ENCODE measurements at regions not wholly inside any gene's neighbourhood (a gene's known extent, or its start where the extent isn't known, plus 50 kb on each side); places are given as distances from the start of the nearest gene placed in this dataset.

GRCh38 chr20:7723284-7723683, 217.0 kb downstream of the HAO1 start:
- DNase-seq (ENCODE audit: low spot score), result no peak
- Histone ChIP-seq H2BK120ac (ENCODE audit: low read depth, low read length) (no peak overlapping the region), H3K27me3 (ENCODE audit: control insufficient read depth in 3 of 3, insufficient read depth in 3 of 3, low read depth in 1 of 3, low read length in 3 of 3) (no peaks in the 10 kb centered on the region), H3K9me3 (replicated peaks in 1 of 2; ENCODE audit: control insufficient read depth in 2 of 2, insufficient read depth in 1 of 2, low read depth in 1 of 2, low read length in 2 of 2) (no peaks in the 10 kb centered on the region), H3K9ac (ENCODE audit: low read depth, low read length, poor library complexity) (no peak overlapping the region), H3K23ac (ENCODE audit: low read depth, low read length, poor library complexity) (no peak overlapping the region), H4K8ac (ENCODE audit: low read depth, low read length) (no peak overlapping the region), H2BK5ac (ENCODE audit: low read length) (no peak overlapping the region), H4K91ac (ENCODE audit: low read depth, low read length, poor library complexity) (no peak overlapping the region), H3K4me1 (ENCODE audit: control insufficient read depth in 2 of 2, insufficient read depth in 1 of 2, low read depth in 1 of 2, low read length in 2 of 2) (no peaks in the 10 kb centered on the region), H3K4ac (ENCODE audit: low read length) (no peak overlapping the region), H3K79me1 (ENCODE audit: low read depth, low read length) (no peaks in the 10 kb centered on the region), H2BK15ac (ENCODE audit: low read length) (no peak overlapping the region), H3K36me3 (replicated peaks in 1 of 2; ENCODE audit: control insufficient read depth in 2 of 2, insufficient read depth in 2 of 2, low read length in 2 of 2) (no peaks in the 10 kb centered on the region), H3K4me3 (ENCODE audit: low read length in 2 of 2) (no peak overlapping the region), H3K4me2 (ENCODE audit: insufficient read depth, low read length, poor library complexity, severe bottlenecking) (no peak overlapping the region), H2AFZ (ENCODE audit: low read length) (no peak overlapping the region), H3K18ac (ENCODE audit: low read length) (no peak overlapping the region), H3K14ac (ENCODE audit: low read length) (no peak overlapping the region), H2AK5ac (ENCODE audit: low read depth, low read length) (no peak overlapping the region), H3K27ac (replicated peaks; ENCODE audit: low read length) (no peak overlapping the region), H2BK12ac (ENCODE audit: low read length) (no peak overlapping the region)
- WGBS, 2 donors (ENCODE audit: extremely low coverage in 2 of 2, insufficient read length in 2 of 2, insufficient replicate concordance in 1 of 2), result no CpG with 5 or more reads among the region's 1 CpG

- H3K79me1 ChIP-seq (ENCODE audit: low read depth, low read length), result no peaks in the 10 kb centered on the region
These were observed 211.9 kb downstream of the HAO1 start for GRCh38 chr20:7728338-7728737.

GRCh38 chr20:7734216-7734615, 206.0 kb downstream of the HAO1 start:
- no peaks in the 10 kb centered on the region for H3K4me1 ChIP-seq (ENCODE audit: control insufficient read depth in 2 of 2, insufficient read depth in 1 of 2, low read depth in 1 of 2, low read length in 2 of 2)
- H3K27me3 ChIP-seq (ENCODE audit: control insufficient read depth in 3 of 3, insufficient read depth in 3 of 3, low read depth in 1 of 3, low read length in 3 of 3), result no peaks in the 10 kb centered on the region
- H2BK15ac ChIP-seq (ENCODE audit: low read length), result no peak overlapping the region
- no peak overlapping the region for H3K9ac ChIP-seq (ENCODE audit: low read depth, low read length, poor library complexity)
- peaks cover 0 to 2% of the 10 kb centered on the region in 2 donors for H3K9me3 ChIP-seq (replicated peaks in 1 of 2; ENCODE audit: control insufficient read depth in 2 of 2, insufficient read depth in 1 of 2, low read depth in 1 of 2, low read length in 2 of 2)
- no peaks in the 10 kb centered on the region for H3K36me3 ChIP-seq (replicated peaks in 1 of 2; ENCODE audit: control insufficient read depth in 2 of 2, insufficient read depth in 2 of 2, low read length in 2 of 2)
- H3K27ac ChIP-seq (replicated peaks; ENCODE audit: low read length), result no peak overlapping the region
- H3K14ac ChIP-seq (ENCODE audit: low read length), result no peak overlapping the region
- no peak overlapping the region for H3K4me2 ChIP-seq (ENCODE audit: insufficient read depth, low read length, poor library complexity, severe bottlenecking)
- H2AK5ac ChIP-seq (ENCODE audit: low read depth, low read length), result no peak overlapping the region
- no peaks in the 10 kb centered on the region for H3K79me1 ChIP-seq (ENCODE audit: low read depth, low read length)
- no peak overlapping the region for H3K4ac ChIP-seq (ENCODE audit: low read length)
- DNase-seq (ENCODE audit: low spot score), result no peak
- H3K4me3 ChIP-seq (ENCODE audit: low read length in 2 of 2), result no peak overlapping the region
- no peak overlapping the region for H4K91ac ChIP-seq (ENCODE audit: low read depth, low read length, poor library complexity)
- H2BK120ac ChIP-seq (ENCODE audit: low read depth, low read length), result no peak overlapping the region
- H2AFZ ChIP-seq (ENCODE audit: low read length), result no peak overlapping the region
- H2BK5ac ChIP-seq (ENCODE audit: low read length), result no peak overlapping the region
- no peak overlapping the region for H4K8ac ChIP-seq (ENCODE audit: low read depth, low read length)
- no peak overlapping the region for H2BK12ac ChIP-seq (ENCODE audit: low read length)
- no peak overlapping the region for H3K23ac ChIP-seq (ENCODE audit: low read depth, low read length, poor library complexity)
- WGBS, 2 donors (ENCODE audit: extremely low coverage in 2 of 2, insufficient read length in 2 of 2, insufficient replicate concordance in 1 of 2), result no CpG with 5 or more reads among the region's 1 CpG
- H3K18ac ChIP-seq (ENCODE audit: low read length), result no peak overlapping the region

More at GRCh38 chr20:7728338-7728737, 211.9 kb downstream of the HAO1 start:
- Histone ChIP-seq H3K14ac (ENCODE audit: low read length) (no peak overlapping the region), H4K91ac (ENCODE audit: low read depth, low read length, poor library complexity) (no peak overlapping the region), H2BK120ac (ENCODE audit: low read depth, low read length) (no peak overlapping the region), H2AK5ac (ENCODE audit: low read depth, low read length) (no peak overlapping the region), H2BK15ac (ENCODE audit: low read length) (no peak overlapping the region), H3K4me2 (ENCODE audit: insufficient read depth, low read length, poor library complexity, severe bottlenecking) (no peak overlapping the region), H3K36me3 (replicated peaks in 1 of 2; ENCODE audit: control insufficient read depth in 2 of 2, insufficient read depth in 2 of 2, low read length in 2 of 2) (no peaks in the 10 kb centered on the region), H3K18ac (ENCODE audit: low read length) (no peak overlapping the region), H2AFZ (ENCODE audit: low read length) (no peak overlapping the region), H2BK12ac (ENCODE audit: low read length) (no peak overlapping the region), H3K4me1 (ENCODE audit: control insufficient read depth in 2 of 2, insufficient read depth in 1 of 2, low read depth in 1 of 2, low read length in 2 of 2) (no peaks in the 10 kb centered on the region), H3K23ac (ENCODE audit: low read depth, low read length, poor library complexity) (no peak overlapping the region), H3K4ac (ENCODE audit: low read length) (no peak overlapping the region), H3K4me3 (ENCODE audit: low read length in 2 of 2) (no peak overlapping the region), H3K9me3 (replicated peaks in 1 of 2; ENCODE audit: control insufficient read depth in 2 of 2, insufficient read depth in 1 of 2, low read depth in 1 of 2, low read length in 2 of 2) (peaks cover 0 to 2% of the 10 kb centered on the region in 2 donors), H4K8ac (ENCODE audit: low read depth, low read length) (no peak overlapping the region), H3K27ac (replicated peaks; ENCODE audit: low read length) (no peak overlapping the region), H2BK5ac (ENCODE audit: low read length) (no peak overlapping the region), H3K27me3 (ENCODE audit: control insufficient read depth in 3 of 3, insufficient read depth in 3 of 3, low read depth in 1 of 3, low read length in 3 of 3) (no peaks in the 10 kb centered on the region), H3K9ac (ENCODE audit: low read depth, low read length, poor library complexity) (no peak overlapping the region)
- DNase-seq (ENCODE audit: low spot score), result no peak

DNA sequence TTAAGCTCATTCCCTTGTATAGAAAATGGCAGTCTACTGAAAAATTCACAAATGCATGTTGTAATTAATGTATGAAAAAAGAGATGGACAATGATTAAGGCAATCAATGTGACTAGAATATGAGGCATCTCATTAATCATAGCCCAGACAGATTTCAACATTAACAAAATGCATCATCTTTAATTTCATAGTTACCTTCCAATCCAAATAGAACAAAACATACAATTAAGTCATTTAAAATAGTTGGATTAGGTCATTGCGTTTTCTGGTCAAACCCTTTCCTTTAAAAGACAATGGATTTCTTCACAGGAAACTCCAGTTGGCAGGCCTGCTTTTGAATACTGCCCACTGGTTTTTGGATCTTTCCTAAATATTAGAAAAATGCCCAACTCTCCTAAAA, 203.9 kb downstream of the HAO1 start:
- Histone ChIP-seq H4K91ac (ENCODE audit: low read depth, low read length, poor library complexity) (no peak overlapping the region), H3K18ac (ENCODE audit: low read length) (no peak overlapping the region), H3K9me3 (replicated peaks in 1 of 2; ENCODE audit: control insufficient read depth in 2 of 2, insufficient read depth in 1 of 2, low read depth in 1 of 2, low read length in 2 of 2) (peaks cover 0 to 2% of the 10 kb centered on the region in 2 donors), H3K23ac (ENCODE audit: low read depth, low read length, poor library complexity) (no peak overlapping the region), H3K36me3 (replicated peaks in 1 of 2; ENCODE audit: control insufficient read depth in 2 of 2, insufficient read depth in 2 of 2, low read length in 2 of 2) (no peaks in the 10 kb centered on the region), H4K8ac (ENCODE audit: low read depth, low read length) (no peak overlapping the region), H3K27ac (replicated peaks; ENCODE audit: low read length) (no peak overlapping the region), H2BK12ac (ENCODE audit: low read length) (no peak overlapping the region), H3K14ac (ENCODE audit: low read length) (no peak overlapping the region), H3K4me3 (ENCODE audit: low read length in 2 of 2) (no peak overlapping the region), H2AK5ac (ENCODE audit: low read depth, low read length) (no peak overlapping the region), H3K4me1 (ENCODE audit: control insufficient read depth in 2 of 2, insufficient read depth in 1 of 2, low read depth in 1 of 2, low read length in 2 of 2) (no peaks in the 10 kb centered on the region), H3K27me3 (ENCODE audit: control insufficient read depth in 3 of 3, insufficient read depth in 3 of 3, low read depth in 1 of 3, low read length in 3 of 3) (no peaks in the 10 kb centered on the region), H2BK5ac (ENCODE audit: low read length) (no peak overlapping the region), H2BK120ac (ENCODE audit: low read depth, low read length) (no peak overlapping the region), H2AFZ (ENCODE audit: low read length) (no peak overlapping the region), H2BK15ac (ENCODE audit: low read length) (no peak overlapping the region), H3K4me2 (ENCODE audit: insufficient read depth, low read length, poor library complexity, severe bottlenecking) (no peak overlapping the region), H3K4ac (ENCODE audit: low read length) (no peak overlapping the region), H3K9ac (ENCODE audit: low read depth, low read length, poor library complexity) (no peak overlapping the region), H3K79me1 (ENCODE audit: low read depth, low read length) (no peaks in the 10 kb centered on the region)
- DNase-seq (ENCODE audit: low spot score), result no peak
- WGBS, 2 donors (ENCODE audit: extremely low coverage in 2 of 2, insufficient read length in 2 of 2, insufficient replicate concordance in 1 of 2), result no CpG with 5 or more reads among the region's 1 CpG

Data from neuronal stem cell (in vitro differentiated cells).